Gastroesophageal sphincter (tissue), 4 donors: ENCODE measurements at regions not wholly inside any gene's neighbourhood (a gene's known extent, or its start where the extent isn't known, plus 50 kb on each side); places are given as distances from the start of the nearest gene placed in this dataset.

ENCODE experiments used
- ATAC-seq: fragments of 150-250 bp; one replicate; pipeline ENCODE4 v1.9.1; 2016; ENCODE audit warnings: mild to moderate bottlenecking, moderate library complexity
- H3K27ac ChIP-seq, 4 donors: fragments of 200-600 bp; sonication (generic) in 3 of 4; 1 replicate in 3 of 4; 2 replicates in 1 of 4; pipeline ENCODE4 v1.5.1; 2016 to 2019
- H3K27me3 ChIP-seq: fragments of 200-600 bp; sonication (generic); one replicate; pipeline ENCODE4 v1.5.1; 2019
- H3K36me3 ChIP-seq, 2 donors: fragments of 200-600 bp; sonication (generic); one replicate each; pipeline ENCODE4 v1.5.1; 2019; ENCODE audit warnings: control low read depth in 1 of 2
- H3K4me1 ChIP-seq, 3 donors: fragments of 200-600 bp; sonication (generic); 1 replicate in 2 of 3; 2 replicates in 1 of 3; pipeline ENCODE4 v1.5.1; 2016 to 2019; ENCODE audit warnings: control low read depth in 2 of 3
- H3K4me3 ChIP-seq, 2 donors: fragments of 200-600 bp; sonication (generic); one replicate each; pipeline ENCODE4 v1.5.1; 2019; ENCODE audit warnings: mild to moderate bottlenecking in 1 of 2, moderate library complexity in 1 of 2
- H3K9me3 ChIP-seq, 3 donors: fragments of 200-600 bp; sonication (generic); one replicate each; pipeline ENCODE4 v1.5.1; 2017 to 2019; ENCODE audit warnings: control low read depth in 2 of 3
- CTCF ChIP-seq, 4 experiments: fragments of 200-600 bp in 2 of 4; fragments of 450-650 bp in 2 of 4; sonication (generic) in 1 of 4; IDR thresholded peaks; one replicate each; pipeline ENCODE4 v1.5.1; 2017 to 2019; ENCODE audit warnings: antibody characterized with exemption in 4 of 4, mild to moderate bottlenecking in 2 of 4, moderate library complexity in 2 of 4
- EP300 ChIP-seq: sonication (generic); formaldehyde crosslinking; IDR thresholded peaks from one replicate; pipeline ENCODE4 v1.6.1; 2017; ENCODE audit warnings: antibody characterized with exemption, mild to moderate bottlenecking
- POLR2A ChIP-seq, 2 donors: fragments of 450-650 bp; IDR thresholded peaks; one replicate each; pipeline ENCODE4 v1.6.1; 2017; ENCODE audit warnings: antibody characterized with exemption in 2 of 2, mild to moderate bottlenecking in 2 of 2, moderate library complexity in 1 of 2
- POLR2AphosphoS5 ChIP-seq: sonication (generic); formaldehyde crosslinking; IDR thresholded peaks from one replicate; pipeline ENCODE4 v1.6.1; 2017; ENCODE audit warnings: antibody characterized with exemption
- WGBS, 2 donors: methylation state at CpG; one replicate each; pipeline ENCODE4 v1.1.5; 2018; ENCODE audit warnings: low coverage in 1 of 2; 5-methylcytosine and 5-hydroxymethylcytosine counted together

GRCh38 chr14:104520620-104521410 lies 58.7 kb upstream of the C14orf180 start:
- no peaks in the 10 kb centered on the region for H3K4me1 ChIP-seq
- 90 to 100% methylated on average over 1 to 6 of the region's 13 CpGs for WGBS, 2 donors
- peaks cover 0 to 39% (median 0%) of the 10 kb centered on the region in 3 donors for H3K9me3 ChIP-seq
- H3K4me3 ChIP-seq, result no peak overlapping the region
- H3K27me3 ChIP-seq, result peaks cover 11% of the 10 kb centered on the region
- H3K27ac ChIP-seq, result no peak overlapping the region
- TF ChIP-seq CTCF (IDR thresholded peaks at IDR 0.05) (no peak), POLR2A (IDR thresholded peaks at IDR 0.05) (no peak), POLR2AphosphoS5 (no peak), EP300 (no peak)
- ATAC-seq, result no peak
- no peaks in the 10 kb centered on the region for H3K36me3 ChIP-seq

- ATAC-seq, result no peak
- TF ChIP-seq CTCF (IDR thresholded peaks at IDR 0.05) (no peak), POLR2A (IDR thresholded peaks at IDR 0.05) (no peak), EP300 (no peak), POLR2AphosphoS5 (no peak)
- H3K36me3 ChIP-seq, result no peaks in the 10 kb centered on the region
- WGBS, 2 donors, result 83 to 84% methylated on average over 4 to 5 of the region's 8 CpGs
- H3K4me1 ChIP-seq, result no peaks in the 10 kb centered on the region
- no peak overlapping the region for H3K4me3 ChIP-seq
- H3K9me3 ChIP-seq, result peaks cover 0 to 26% (median 0%) of the 10 kb centered on the region in 3 donors
- no peak overlapping the region for H3K27ac ChIP-seq
- H3K27me3 ChIP-seq, result peaks cover 6% of the 10 kb centered on the region
Measured at GRCh38 chr14:104521816-104522745, 57.5 kb upstream of the C14orf180 start.

GRCh38 chr14:104522926-104523545 lies 56.5 kb upstream of the C14orf180 start:
- 60 to 100% methylated on average over 1 to 7 of the region's 13 CpGs for WGBS, 2 donors
- peaks cover 0 to 25% (median 0%) of the 10 kb centered on the region in 3 donors for H3K9me3 ChIP-seq
- ATAC-seq, result no peak

GRCh38 chr14:104523546-104523935 lies 56.0 kb upstream of the C14orf180 start:
- Histone ChIP-seq H3K27ac (no peak overlapping the region), H3K27me3 (no peaks in the 10 kb centered on the region), H3K4me1 (no peaks in the 10 kb centered on the region), H3K36me3 (no peaks in the 10 kb centered on the region), H3K9me3 (peaks cover 0 to 28% (median 0%) of the 10 kb centered on the region in 3 donors), H3K4me3 (no peak overlapping the region)
- TF ChIP-seq POLR2AphosphoS5, result no peak
- no peak for ATAC-seq
- 81% methylated on average over 7 of the region's 7 CpGs; no CpG with 5 or more reads in 1 of the 2 donors for WGBS, 2 donors

More at GRCh38 chr14:104522926-104523545, 56.5 kb upstream of the C14orf180 start:
- Histone ChIP-seq H3K4me3 (no peak overlapping the region), H3K27me3 (no peaks in the 10 kb centered on the region), H3K36me3 (no peaks in the 10 kb centered on the region), H3K4me1 (no peaks in the 10 kb centered on the region), H3K27ac (no peak overlapping the region)
- TF ChIP-seq EP300 (no peak), POLR2AphosphoS5 (no peak), POLR2A (IDR thresholded peaks at IDR 0.05) (no peak), CTCF (IDR thresholded peaks at IDR 0.05) (no peak)

GRCh38 chr14:104524726-104525125 lies 54.8 kb upstream of the C14orf180 start:
- Histone ChIP-seq H3K27ac (no peak overlapping the region), H3K27me3 (no peaks in the 10 kb centered on the region), H3K36me3 (no peaks in the 10 kb centered on the region), H3K4me1 (no peaks in the 10 kb centered on the region), H3K4me3 (no peak overlapping the region), H3K9me3 (peaks cover 0 to 36% (median 0%) of the 10 kb centered on the region in 3 donors)
- 75 to 91% methylated on average over 8 to 9 of the region's 9 CpGs for WGBS, 2 donors
- no peak for ATAC-seq
- no peak for TF ChIP-seq EP300
